ENCODE measurements at regions not wholly inside any gene's neighbourhood (a gene's known extent, or its start where the extent isn't known, plus 50 kb on each side); places are given as distances from the start of the nearest gene placed in this dataset.

DNA sequence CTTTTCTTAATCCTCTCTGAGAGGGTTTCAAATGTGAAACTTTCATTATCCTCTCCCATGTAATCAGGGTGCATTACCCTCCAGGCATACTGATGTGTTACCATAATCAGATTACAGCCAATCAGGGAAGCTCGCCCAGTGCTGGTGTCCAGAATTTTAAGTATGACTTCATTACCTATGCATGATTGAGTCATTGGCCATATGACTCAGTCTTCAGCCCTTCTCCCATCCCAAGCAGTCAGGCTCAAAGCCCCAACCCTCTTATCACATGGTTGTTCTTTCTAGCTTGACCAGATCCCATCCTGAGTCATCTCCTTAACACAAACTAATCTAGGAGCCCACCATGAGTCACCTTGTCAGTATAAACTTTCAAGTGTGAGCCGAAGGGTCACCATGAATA, 1668.1 kb upstream of the AGA start:
- ATAC-seq (no peak), DNase-seq (no peak)
- 71 to 82% methylated on average over 2 of the region's 2 CpGs for WGBS, 2 donors
- no peaks in the 10 kb centered on the region for H3K4me1 ChIP-seq
- TF ChIP-seq, protein P1, sequence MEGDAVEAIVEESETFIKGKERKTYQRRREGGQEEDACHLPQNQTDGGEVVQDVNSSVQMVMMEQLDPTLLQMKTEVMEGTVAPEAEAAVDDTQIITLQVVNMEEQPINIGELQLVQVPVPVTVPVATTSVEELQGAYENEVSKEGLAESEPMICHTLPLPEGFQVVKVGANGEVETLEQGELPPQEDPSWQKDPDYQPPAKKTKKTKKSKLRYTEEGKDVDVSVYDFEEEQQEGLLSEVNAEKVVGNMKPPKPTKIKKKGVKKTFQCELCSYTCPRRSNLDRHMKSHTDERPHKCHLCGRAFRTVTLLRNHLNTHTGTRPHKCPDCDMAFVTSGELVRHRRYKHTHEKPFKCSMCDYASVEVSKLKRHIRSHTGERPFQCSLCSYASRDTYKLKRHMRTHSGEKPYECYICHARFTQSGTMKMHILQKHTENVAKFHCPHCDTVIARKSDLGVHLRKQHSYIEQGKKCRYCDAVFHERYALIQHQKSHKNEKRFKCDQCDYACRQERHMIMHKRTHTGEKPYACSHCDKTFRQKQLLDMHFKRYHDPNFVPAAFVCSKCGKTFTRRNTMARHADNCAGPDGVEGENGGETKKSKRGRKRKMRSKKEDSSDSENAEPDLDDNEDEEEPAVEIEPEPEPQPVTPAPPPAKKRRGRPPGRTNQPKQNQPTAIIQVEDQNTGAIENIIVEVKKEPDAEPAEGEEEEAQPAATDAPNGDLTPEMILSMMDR (IDR thresholded peaks at IDR 0.05): no peak
- no peaks in the 10 kb centered on the region for H3K27me3 ChIP-seq
- no peak overlapping the region for H3K4me3 ChIP-seq
- H3K36me3 ChIP-seq: no peaks in the 10 kb centered on the region
- H3K9me3 ChIP-seq: peaks cover 0 to 8% (median 0%) of the 10 kb centered on the region in 11 donors
- intact Hi-C loops (cut with DNase I): no loop called here
- H3K27ac ChIP-seq: no peak overlapping the region

GRCh38 chr4:179110816-179111215, 1668.6 kb upstream of the AGA start:
- WGBS, 2 donors: 93 to 95% methylated on average over 2 of the region's 2 CpGs
- ATAC-seq: no peak
- no peak for DNase-seq
- H3K27me3 ChIP-seq: no peaks in the 10 kb centered on the region
- H3K36me3 ChIP-seq: no peaks in the 10 kb centered on the region
- TF ChIP-seq, protein P1 (IDR thresholded peaks at IDR 0.05): no peak
- peaks cover 0 to 8% (median 0%) of the 10 kb centered on the region in 11 donors for H3K9me3 ChIP-seq
- intact Hi-C loops (cut with DNase I): no loop called here
- no peaks in the 10 kb centered on the region for H3K4me1 ChIP-seq
- H3K4me3 ChIP-seq: no peak overlapping the region
- no peak overlapping the region for H3K27ac ChIP-seq

GRCh38 chr4:179112441-179113170, 1670.4 kb upstream of the AGA start:
- Histone ChIP-seq H3K4me3 (no peak overlapping the region), H3K4me1 (no peaks in the 10 kb centered on the region), H3K27ac (no peak overlapping the region), H3K9me3 (peaks cover 0 to 8% (median 0%) of the 10 kb centered on the region in 11 donors), H3K27me3 (no peaks in the 10 kb centered on the region), H3K36me3 (no peaks in the 10 kb centered on the region)
- 57 to 60% methylated on average over 5 of the region's 5 CpGs for WGBS, 2 donors
- ATAC-seq: no peak
- DNase-seq: no peak
- TF ChIP-seq, protein P1 (IDR thresholded peaks at IDR 0.05): no peak
- intact Hi-C loops (cut with DNase I): no loop called here

- DNase-seq (no peak), ATAC-seq (no peak)
- TF ChIP-seq, protein P1 (IDR thresholded peaks at IDR 0.05): no peak
- no peaks in the 10 kb centered on the region for H3K27me3 ChIP-seq
- no peak overlapping the region for H3K27ac ChIP-seq
- H3K4me1 ChIP-seq: no peaks in the 10 kb centered on the region
- WGBS, 2 donors: 75 to 76% methylated on average over 1 of the region's 1 CpG
- intact Hi-C loops (cut with DNase I): no loop called here
- peaks cover 0 to 7% (median 0%) of the 10 kb centered on the region in 11 donors for H3K9me3 ChIP-seq
- H3K4me3 ChIP-seq: no peak overlapping the region
- no peaks in the 10 kb centered on the region for H3K36me3 ChIP-seq
Observed at GRCh38 chr4:179114615-179115014, 1672.4 kb upstream of the AGA start.
